Testis (tissue), 2 donors: ENCODE measurements at regions not wholly inside any gene's neighbourhood (a gene's known extent, or its start where the extent isn't known, plus 50 kb on each side); places are given as distances from the start of the nearest gene placed in this dataset.

Experiments
- DNase-seq: peaks from one replicate; pipeline ENCODE4 v3.0.0-alpha.2; 2019
- H3K27ac ChIP-seq, 2 donors: fragments of 200-600 bp; sonication (generic); one replicate each; pipeline ENCODE4 v1.5.1; 2019
- H3K27me3 ChIP-seq: fragments of 200-600 bp; sonication (generic); one replicate; pipeline ENCODE4 v1.5.1; 2019
- H3K36me3 ChIP-seq: fragments of 200-600 bp; sonication (generic); one replicate; pipeline ENCODE4 v1.5.1; 2017; ENCODE audit warnings: low read depth; ENCODE audit errors: missing control alignments
- H3K4me1 ChIP-seq: fragments of 200-600 bp; sonication (generic); one replicate; pipeline ENCODE4 v1.5.1; 2019
- H3K4me3 ChIP-seq, 2 donors: fragments of 200-600 bp; sonication (generic); one replicate each; pipeline ENCODE4 v1.5.1; 2017 to 2019
- H3K9me3 ChIP-seq: fragments of 200-600 bp; sonication (generic); one replicate; pipeline ENCODE4 v1.5.1; 2017
- CTCF ChIP-seq, 3 experiments: fragments of 450-650 bp in 2 of 3; fragments of 200-600 bp in 1 of 3; sonication (generic) in 1 of 3; IDR thresholded peaks; one replicate each; pipeline ENCODE4 v1.5.1; 2016 to 2019; ENCODE audit warnings: antibody characterized with exemption in 3 of 3, mild to moderate bottlenecking in 2 of 3, moderate library complexity in 1 of 3
- POLR2A ChIP-seq: fragments of 450-650 bp; IDR thresholded peaks from one replicate; pipeline ENCODE4 v1.6.1; 2017; ENCODE audit warnings: antibody characterized with exemption, mild to moderate bottlenecking, moderate library complexity
- WGBS, 2 donors: methylation state at CpG; one replicate each; pipeline ENCODE4 v1.1.5; 2018; 5-methylcytosine and 5-hydroxymethylcytosine counted together
- intact Hi-C: fragments of 100-400 bp; cut with DNase I; formaldehyde crosslinking; loops from one replicate; pipeline ENCODE4 v1.15.1; 2023; ENCODE audit warnings: low total_unique reads

GRCh38 chr5:2270467-2270866 lies 387.7 kb upstream of the IRX4 start:
- intact Hi-C loops = no loop called here
- H3K9me3 ChIP-seq = no peaks in the 10 kb centered on the region
- H3K27me3 ChIP-seq = no peaks in the 10 kb centered on the region
- no peaks in the 10 kb centered on the region for H3K4me1 ChIP-seq
- H3K4me3 ChIP-seq = no peak overlapping the region
- 80 to 89% methylated on average over 11 of the region's 11 CpGs for WGBS, 2 donors
- TF ChIP-seq POLR2A = no peak
- no peak for TF ChIP-seq CTCF (IDR thresholded peaks at IDR 0.05)
- no peak for DNase-seq
- H3K27ac ChIP-seq = no peak overlapping the region
- no peaks in the 10 kb centered on the region for H3K36me3 ChIP-seq

GRCh38 chr5:2269656-2270055 lies 386.9 kb upstream of the IRX4 start:
- Histone ChIP-seq H3K4me1 (no peaks in the 10 kb centered on the region), H3K27ac (no peak overlapping the region), H3K9me3 (no peaks in the 10 kb centered on the region), H3K36me3 (no peaks in the 10 kb centered on the region), H3K27me3 (no peaks in the 10 kb centered on the region), H3K4me3 (no peak overlapping the region)
- no peak for DNase-seq
- intact Hi-C loops = no loop called here
- 86 to 92% methylated on average over 5 of the region's 5 CpGs for WGBS, 2 donors
- TF ChIP-seq POLR2A (no peak), CTCF (IDR thresholded peaks at IDR 0.05) (no peak)

GRCh38 chr5:2267991-2268390 lies 385.3 kb upstream of the IRX4 start:
- 72 to 77% methylated on average over 13 of the region's 13 CpGs for WGBS, 2 donors
- TF ChIP-seq CTCF (IDR thresholded peaks at IDR 0.05) (no peak), POLR2A (no peak)
- Histone ChIP-seq H3K9me3 (no peaks in the 10 kb centered on the region), H3K4me1 (no peaks in the 10 kb centered on the region), H3K27ac (no peak overlapping the region), H3K36me3 (no peaks in the 10 kb centered on the region), H3K4me3 (no peak overlapping the region), H3K27me3 (no peaks in the 10 kb centered on the region)
- no peak for DNase-seq
- intact Hi-C loops = no loop called here

GRCh38 chr5:2266641-2267240 lies 384.0 kb upstream of the IRX4 start:
- 78 to 87% methylated on average over 9 of the region's 9 CpGs for WGBS, 2 donors
- no peak overlapping the region for H3K4me3 ChIP-seq
- no peak for TF ChIP-seq CTCF (IDR thresholded peaks at IDR 0.05)
- no peak for TF ChIP-seq POLR2A
- H3K36me3 ChIP-seq = no peaks in the 10 kb centered on the region
- intact Hi-C loops = no loop called here
- no peaks in the 10 kb centered on the region for H3K27me3 ChIP-seq
- no peaks in the 10 kb centered on the region for H3K9me3 ChIP-seq
- no peak overlapping the region for H3K27ac ChIP-seq
- DNase-seq = no peak
- no peaks in the 10 kb centered on the region for H3K4me1 ChIP-seq

GRCh38 chr5:2265341-2265740 lies 382.6 kb upstream of the IRX4 start:
- H3K4me1 ChIP-seq = no peaks in the 10 kb centered on the region
- intact Hi-C loops = no loop called here
- no peak for DNase-seq
- H3K9me3 ChIP-seq = no peaks in the 10 kb centered on the region
- TF ChIP-seq POLR2A = no peak
- TF ChIP-seq CTCF (IDR thresholded peaks at IDR 0.05) = no peak
- H3K27ac ChIP-seq = no peak overlapping the region
- H3K27me3 ChIP-seq = no peaks in the 10 kb centered on the region
- H3K4me3 ChIP-seq = no peak overlapping the region
- 86 to 88% methylated on average over 11 of the region's 11 CpGs for WGBS, 2 donors
- no peaks in the 10 kb centered on the region for H3K36me3 ChIP-seq
